KMS-11 (cell line): ENCODE measurements at regions not wholly inside any gene's neighbourhood (a gene's known extent, or its start where the extent isn't known, plus 50 kb on each side); places are given as distances from the start of the nearest gene placed in this dataset.

Experiments
- H2AFZ ChIP-seq: fragments of 200-600 bp; sonication (generic); 2 replicates; pipeline ENCODE4 v1.6.1; 2016; ENCODE audit warnings: antibody characterized with exemption, mixed run types, low read depth
- H3K27ac ChIP-seq: fragments of 200-600 bp; sonication (generic); 2 replicates; pipeline ENCODE4 v1.6.1; 2016; ENCODE audit warnings: mild to moderate bottlenecking, mixed run types
- H3K27me3 ChIP-seq: fragments of 200-600 bp; sonication (generic); 2 replicates; pipeline ENCODE4 v1.6.1; 2017; ENCODE audit warnings: mild to moderate bottlenecking, low read depth, mixed run types, moderate library complexity; ENCODE audit not compliant: insufficient read depth
- H3K36me3 ChIP-seq: fragments of 200-600 bp; sonication (generic); 2 replicates; pipeline ENCODE4 v1.6.1; 2017; ENCODE audit warnings: mild to moderate bottlenecking, mixed run types; ENCODE audit not compliant: insufficient read depth
- H3K4me1 ChIP-seq: fragments of 200-600 bp; sonication (generic); 2 replicates; pipeline ENCODE4 v1.6.1; 2016; ENCODE audit warnings: mild to moderate bottlenecking, low read depth, mixed run types; ENCODE audit not compliant: poor library complexity, severe bottlenecking
- H3K4me2 ChIP-seq: fragments of 200-600 bp; sonication (generic); 2 replicates; pipeline ENCODE4 v1.7.0; 2016; ENCODE audit warnings: mild to moderate bottlenecking, mixed run types
- H3K4me3 ChIP-seq: fragments of 200-600 bp; sonication (generic); IDR thresholded peaks from 2 replicates; pipeline ENCODE4 v1.6.1; 2017; ENCODE audit warnings: low read depth, low read length, mixed read lengths; ENCODE audit not compliant: insufficient read depth
- H3K79me2 ChIP-seq: fragments of 200-600 bp; sonication (generic); 2 replicates; pipeline ENCODE4 v1.6.1; 2016; ENCODE audit warnings: low read depth, mixed run types; ENCODE audit not compliant: insufficient read depth
- H3K9ac ChIP-seq: fragments of 200-600 bp; sonication (generic); 2 replicates; pipeline ENCODE4 v1.6.1; 2016; ENCODE audit warnings: mild to moderate bottlenecking, mixed run types
- H4K20me1 ChIP-seq: fragments of 200-600 bp; sonication (generic); 2 replicates; pipeline ENCODE4 v1.6.1; 2016; ENCODE audit warnings: mild to moderate bottlenecking, mixed run types; ENCODE audit not compliant: insufficient read depth
- CTCF ChIP-seq: fragments of 200-600 bp; sonication (generic); conservative IDR thresholded peaks from 2 replicates; pipeline ENCODE4 v1.6.1; 2017; ENCODE audit warnings: low read depth, mild to moderate bottlenecking, antibody characterized with exemption, low read length, moderate library complexity, mixed read lengths

- Histone ChIP-seq H2AFZ (no peak overlapping the region), H3K4me1 (peaks cover 18% of the 10 kb centered on the region), H3K4me2 (no peak overlapping the region), H3K4me3 (no peak overlapping the region), H3K27me3 (no peaks in the 10 kb centered on the region), H3K36me3 (no peaks in the 10 kb centered on the region), H3K27ac (no peak overlapping the region), H4K20me1 (no peaks in the 10 kb centered on the region), H3K79me2 (no peaks in the 10 kb centered on the region), H3K9ac (no peak overlapping the region)
- peak; percentile 80 for TF ChIP-seq CTCF
Observed at GRCh38 chr9:82606492-82607382, 456.2 kb downstream of the RASEF start.

- Histone ChIP-seq H3K4me1 (peaks cover 18% of the 10 kb centered on the region), H3K36me3 (no peaks in the 10 kb centered on the region), H3K4me3 (no peak overlapping the region), H2AFZ (no peak overlapping the region), H3K27ac (no peak overlapping the region), H3K27me3 (no peaks in the 10 kb centered on the region), H3K79me2 (no peaks in the 10 kb centered on the region), H3K4me2 (no peak overlapping the region), H4K20me1 (no peaks in the 10 kb centered on the region), H3K9ac (no peak overlapping the region)
- TF ChIP-seq CTCF, result no peak
Observed at GRCh38 chr9:82608487-82608886, 454.5 kb downstream of the RASEF start.

- H2AFZ ChIP-seq, result no peak overlapping the region
- H3K4me2 ChIP-seq, result no peak overlapping the region
- H3K4me3 ChIP-seq, result no peak overlapping the region
- no peak for TF ChIP-seq CTCF
- no peak overlapping the region for H3K27ac ChIP-seq
- H3K27me3 ChIP-seq, result no peaks in the 10 kb centered on the region
- no peaks in the 10 kb centered on the region for H3K79me2 ChIP-seq
- no peaks in the 10 kb centered on the region for H3K4me1 ChIP-seq
- no peaks in the 10 kb centered on the region for H3K36me3 ChIP-seq
- no peak overlapping the region for H3K9ac ChIP-seq
- no peaks in the 10 kb centered on the region for H4K20me1 ChIP-seq
Observed at GRCh38 chr9:82612942-82613341, 450.0 kb downstream of the RASEF start.

GRCh38 chr9:82613498-82613897, 449.4 kb downstream of the RASEF start:
- H3K27me3 ChIP-seq, result no peaks in the 10 kb centered on the region
- no peak overlapping the region for H3K4me2 ChIP-seq
- H2AFZ ChIP-seq, result no peak overlapping the region
- no peak overlapping the region for H3K4me3 ChIP-seq
- no peaks in the 10 kb centered on the region for H3K4me1 ChIP-seq
- H3K27ac ChIP-seq, result no peak overlapping the region
- TF ChIP-seq CTCF, result no peak
- H4K20me1 ChIP-seq, result no peaks in the 10 kb centered on the region
- no peak overlapping the region for H3K9ac ChIP-seq
- H3K79me2 ChIP-seq, result no peaks in the 10 kb centered on the region
- no peaks in the 10 kb centered on the region for H3K36me3 ChIP-seq
